DOHH2 (cell line): ENCODE measurements at regions not wholly inside any gene's neighbourhood (a gene's known extent, or its start where the extent isn't known, plus 50 kb on each side); places are given as distances from the start of the nearest gene placed in this dataset.

Experiments
- EZH2phosphoT487 ChIP-seq: fragments of 200-600 bp; sonication (generic); IDR thresholded peaks from 2 replicates; pipeline ENCODE4 v1.6.1; 2017; ENCODE audit warnings: borderline replicate concordance, mild to moderate bottlenecking, antibody characterized with exemption, low read length, moderate library complexity, mixed read lengths
- TF ChIP-seq, protein P1 (sequence below): fragments of 200-600 bp; sonication (generic); IDR thresholded peaks from one replicate; pipeline ENCODE4 v1.5.1; 2014; ENCODE audit warnings: antibody characterized with exemption, mild to moderate bottlenecking, low read depth, low read length; ENCODE audit not compliant: poor library complexity, severe bottlenecking

DNA sequence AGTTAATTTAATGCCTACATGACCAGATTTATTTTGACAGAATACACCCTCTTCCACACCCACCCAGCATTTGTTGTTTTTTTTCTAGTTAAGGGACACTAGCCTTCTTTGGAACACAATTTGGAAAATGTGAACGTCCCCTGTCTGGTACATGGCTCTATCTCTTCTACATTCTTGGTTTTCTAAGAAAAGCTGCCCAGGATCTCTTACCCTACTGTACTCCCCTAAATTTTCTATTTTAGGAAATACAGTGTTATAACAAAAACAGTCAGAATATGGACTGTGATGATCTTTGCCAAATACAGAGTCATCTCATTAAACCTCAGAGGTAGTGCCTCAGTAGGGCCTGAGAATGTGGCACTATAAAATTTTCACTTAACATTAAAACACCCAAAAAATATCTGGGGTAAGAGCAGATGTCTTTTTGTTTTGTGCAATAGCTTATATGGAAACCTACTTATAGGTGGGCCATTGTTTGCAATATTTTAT is 93.1 kb upstream of the SPON1 start:
- TF ChIP-seq, protein P1, sequence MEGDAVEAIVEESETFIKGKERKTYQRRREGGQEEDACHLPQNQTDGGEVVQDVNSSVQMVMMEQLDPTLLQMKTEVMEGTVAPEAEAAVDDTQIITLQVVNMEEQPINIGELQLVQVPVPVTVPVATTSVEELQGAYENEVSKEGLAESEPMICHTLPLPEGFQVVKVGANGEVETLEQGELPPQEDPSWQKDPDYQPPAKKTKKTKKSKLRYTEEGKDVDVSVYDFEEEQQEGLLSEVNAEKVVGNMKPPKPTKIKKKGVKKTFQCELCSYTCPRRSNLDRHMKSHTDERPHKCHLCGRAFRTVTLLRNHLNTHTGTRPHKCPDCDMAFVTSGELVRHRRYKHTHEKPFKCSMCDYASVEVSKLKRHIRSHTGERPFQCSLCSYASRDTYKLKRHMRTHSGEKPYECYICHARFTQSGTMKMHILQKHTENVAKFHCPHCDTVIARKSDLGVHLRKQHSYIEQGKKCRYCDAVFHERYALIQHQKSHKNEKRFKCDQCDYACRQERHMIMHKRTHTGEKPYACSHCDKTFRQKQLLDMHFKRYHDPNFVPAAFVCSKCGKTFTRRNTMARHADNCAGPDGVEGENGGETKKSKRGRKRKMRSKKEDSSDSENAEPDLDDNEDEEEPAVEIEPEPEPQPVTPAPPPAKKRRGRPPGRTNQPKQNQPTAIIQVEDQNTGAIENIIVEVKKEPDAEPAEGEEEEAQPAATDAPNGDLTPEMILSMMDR = no peak
- TF ChIP-seq EZH2phosphoT487 = no peak
